ENCODE measurements at regions not wholly inside any gene's neighbourhood (a gene's known extent, or its start where the extent isn't known, plus 50 kb on each side); places are given as distances from the start of the nearest gene placed in this dataset.

- no peak for TF ChIP-seq CTCF (IDR thresholded peaks at IDR 0.05)
- no peak for TF ChIP-seq POLR2AphosphoS5 (IDR thresholded peaks at IDR 0.05)
Observed at GRCh38 chr5:176727528-176727900, 80.2 kb downstream of the TSPAN17 start.
